Suprapubic skin (tissue), 4 donors: ENCODE measurements at regions not wholly inside any gene's neighbourhood (a gene's known extent, or its start where the extent isn't known, plus 50 kb on each side); places are given as distances from the start of the nearest gene placed in this dataset.

Source experiments
- DNase-seq, 2 donors: peaks; one replicate each; pipeline ENCODE4 v3.0.0-alpha.2; 2019; ENCODE audit warnings: low spot score in 2 of 2
- H3K27ac ChIP-seq: fragments of 200-600 bp; sonication (generic); one replicate; pipeline ENCODE4 v1.5.1; 2019
- H3K27me3 ChIP-seq: fragments of 200-600 bp; sonication (generic); one replicate; pipeline ENCODE4 v1.5.1; 2019
- H3K36me3 ChIP-seq: fragments of 200-600 bp; sonication (generic); one replicate; pipeline ENCODE4 v1.5.1; 2019
- H3K4me1 ChIP-seq: fragments of 200-600 bp; sonication (generic); one replicate; pipeline ENCODE4 v1.5.1; 2019
- H3K4me3 ChIP-seq: fragments of 200-600 bp; sonication (generic); one replicate; pipeline ENCODE4 v1.5.1; 2019; ENCODE audit warnings: mild to moderate bottlenecking
- H3K9me3 ChIP-seq: fragments of 200-600 bp; sonication (generic); one replicate; pipeline ENCODE4 v1.5.1; 2019
- CTCF ChIP-seq, 2 donors: fragments of 200-600 bp in 1 of 2; fragments of 450-650 bp in 1 of 2; sonication (generic) in 1 of 2; IDR thresholded peaks; one replicate each; pipeline ENCODE4 v1.5.1; 2016 to 2019; ENCODE audit warnings: antibody characterized with exemption in 2 of 2, mild to moderate bottlenecking in 1 of 2, moderate library complexity in 1 of 2
- EP300 ChIP-seq: sonication (generic); formaldehyde crosslinking; IDR thresholded peaks from one replicate; pipeline ENCODE4 v1.6.1; 2017; ENCODE audit warnings: antibody characterized with exemption
- POLR2A ChIP-seq, 2 donors: fragments of 450-650 bp; IDR thresholded peaks; one replicate each; pipeline ENCODE4 v1.6.1; 2017; ENCODE audit warnings: antibody characterized with exemption in 2 of 2, mild to moderate bottlenecking in 2 of 2, moderate library complexity in 2 of 2
- POLR2AphosphoS5 ChIP-seq, 3 donors: sonication (generic); formaldehyde crosslinking; IDR thresholded peaks; one replicate each; pipeline ENCODE4 v1.6.1; 2017; ENCODE audit warnings: antibody characterized with exemption in 3 of 3
- WGBS: methylation state at CpG from one replicate; pipeline ENCODE4 v1.1.5; 2018; 5-methylcytosine and 5-hydroxymethylcytosine counted together

GRCh38 chr4:84167564-84167963 lies 331.5 kb downstream of the NKX6-1 start:
- DNase-seq, result no peak
- no peaks in the 10 kb centered on the region for H3K9me3 ChIP-seq
- no peak overlapping the region for H3K4me3 ChIP-seq
- WGBS, result 41% methylated on average over 4 of the region's 4 CpGs
- no peak for TF ChIP-seq EP300
- TF ChIP-seq POLR2A (IDR thresholded peaks at IDR 0.05), result no peak
- no peak for TF ChIP-seq CTCF (IDR thresholded peaks at IDR 0.05)
- no peak for TF ChIP-seq POLR2AphosphoS5 (IDR thresholded peaks at IDR 0.05)
- no peaks in the 10 kb centered on the region for H3K27me3 ChIP-seq
- H3K27ac ChIP-seq, result no peak overlapping the region
- H3K36me3 ChIP-seq, result no peaks in the 10 kb centered on the region
- H3K4me1 ChIP-seq, result no peaks in the 10 kb centered on the region

- DNase-seq, result no peak
- Histone ChIP-seq H3K4me1 (no peaks in the 10 kb centered on the region), H3K27me3 (no peaks in the 10 kb centered on the region), H3K27ac (no peak overlapping the region), H3K36me3 (no peaks in the 10 kb centered on the region), H3K4me3 (no peak overlapping the region), H3K9me3 (no peaks in the 10 kb centered on the region)
- no peak for TF ChIP-seq POLR2A (IDR thresholded peaks at IDR 0.05)
- TF ChIP-seq EP300, result no peak
- no peak for TF ChIP-seq POLR2AphosphoS5 (IDR thresholded peaks at IDR 0.05)
- TF ChIP-seq CTCF (IDR thresholded peaks at IDR 0.05), result no peak
Measured at GRCh38 chr4:84167093-84167492, 332.0 kb downstream of the NKX6-1 start.

GRCh38 chr4:84166486-84166885 lies 332.6 kb downstream of the NKX6-1 start:
- Histone ChIP-seq H3K4me3 (no peak overlapping the region), H3K36me3 (no peaks in the 10 kb centered on the region), H3K9me3 (no peaks in the 10 kb centered on the region), H3K27ac (no peak overlapping the region), H3K27me3 (no peaks in the 10 kb centered on the region), H3K4me1 (no peaks in the 10 kb centered on the region)
- no peak for DNase-seq
- TF ChIP-seq POLR2AphosphoS5 (IDR thresholded peaks at IDR 0.05) (no peak), POLR2A (IDR thresholded peaks at IDR 0.05) (no peak), CTCF (IDR thresholded peaks at IDR 0.05) (no peak), EP300 (no peak)
- WGBS, result 94% methylated on average over 1 of the region's 1 CpG

- Histone ChIP-seq H3K27me3 (peaks cover 7% of the 10 kb centered on the region), H3K4me3 (no peak overlapping the region), H3K36me3 (no peaks in the 10 kb centered on the region), H3K4me1 (no peaks in the 10 kb centered on the region), H3K27ac (no peak overlapping the region), H3K9me3 (no peaks in the 10 kb centered on the region)
- TF ChIP-seq POLR2AphosphoS5 (IDR thresholded peaks at IDR 0.05) (no peak), EP300 (no peak), CTCF (IDR thresholded peaks at IDR 0.05) (no peak), POLR2A (IDR thresholded peaks at IDR 0.05) (no peak)
- DNase-seq, result no peak
- WGBS, result 89% methylated on average over 4 of the region's 4 CpGs
Measured at GRCh38 chr4:84164201-84164600, 334.9 kb downstream of the NKX6-1 start.

GRCh38 chr4:84159762-84160161 lies 339.3 kb downstream of the NKX6-1 start:
- TF ChIP-seq EP300 (no peak), CTCF (IDR thresholded peaks at IDR 0.05) (no peak), POLR2AphosphoS5 (IDR thresholded peaks at IDR 0.05) (no peak), POLR2A (IDR thresholded peaks at IDR 0.05) (no peak)
- no peaks in the 10 kb centered on the region for H3K4me1 ChIP-seq
- WGBS, result 23% methylated on average over 5 of the region's 5 CpGs
- H3K36me3 ChIP-seq, result no peaks in the 10 kb centered on the region
- no peak overlapping the region for H3K4me3 ChIP-seq
- H3K27ac ChIP-seq, result no peak overlapping the region
- DNase-seq, result no peak
- H3K27me3 ChIP-seq, result peaks cover 10% of the 10 kb centered on the region
- H3K9me3 ChIP-seq, result no peaks in the 10 kb centered on the region
